ENCODE measurements at regions not wholly inside any gene's neighbourhood (a gene's known extent, or its start where the extent isn't known, plus 50 kb on each side); places are given as distances from the start of the nearest gene placed in this dataset.

DNA sequence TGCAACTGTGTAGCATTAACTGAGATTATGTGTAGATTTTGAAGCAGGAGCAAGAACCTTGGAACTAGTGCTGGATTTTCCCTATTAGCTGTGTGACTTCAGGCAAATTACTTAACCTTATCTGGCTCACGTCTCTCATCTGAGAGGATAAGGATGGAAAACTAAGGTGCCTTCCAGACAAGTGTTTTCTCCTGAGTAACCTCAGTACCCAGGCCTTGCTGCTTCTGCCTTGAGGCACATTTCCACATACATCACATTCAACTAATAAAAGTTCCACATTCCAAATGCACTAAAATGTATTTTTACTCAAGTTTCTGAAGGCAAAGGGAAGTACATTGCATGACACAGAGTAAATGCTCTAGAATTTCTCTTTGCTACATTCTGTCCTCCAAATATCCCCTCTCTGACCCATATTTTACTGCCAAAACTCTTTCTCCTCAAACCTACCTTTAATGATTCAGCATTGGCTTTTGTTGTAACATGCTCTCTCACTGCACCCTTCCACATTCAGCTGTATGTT lies 195.4 kb upstream of the ADGRL3 start:
- TF ChIP-seq, protein P1, sequence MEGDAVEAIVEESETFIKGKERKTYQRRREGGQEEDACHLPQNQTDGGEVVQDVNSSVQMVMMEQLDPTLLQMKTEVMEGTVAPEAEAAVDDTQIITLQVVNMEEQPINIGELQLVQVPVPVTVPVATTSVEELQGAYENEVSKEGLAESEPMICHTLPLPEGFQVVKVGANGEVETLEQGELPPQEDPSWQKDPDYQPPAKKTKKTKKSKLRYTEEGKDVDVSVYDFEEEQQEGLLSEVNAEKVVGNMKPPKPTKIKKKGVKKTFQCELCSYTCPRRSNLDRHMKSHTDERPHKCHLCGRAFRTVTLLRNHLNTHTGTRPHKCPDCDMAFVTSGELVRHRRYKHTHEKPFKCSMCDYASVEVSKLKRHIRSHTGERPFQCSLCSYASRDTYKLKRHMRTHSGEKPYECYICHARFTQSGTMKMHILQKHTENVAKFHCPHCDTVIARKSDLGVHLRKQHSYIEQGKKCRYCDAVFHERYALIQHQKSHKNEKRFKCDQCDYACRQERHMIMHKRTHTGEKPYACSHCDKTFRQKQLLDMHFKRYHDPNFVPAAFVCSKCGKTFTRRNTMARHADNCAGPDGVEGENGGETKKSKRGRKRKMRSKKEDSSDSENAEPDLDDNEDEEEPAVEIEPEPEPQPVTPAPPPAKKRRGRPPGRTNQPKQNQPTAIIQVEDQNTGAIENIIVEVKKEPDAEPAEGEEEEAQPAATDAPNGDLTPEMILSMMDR (IDR thresholded peaks at IDR 0.05) = no peak
- TF ChIP-seq POLR2A (IDR thresholded peaks at IDR 0.05) = no peak
